ENCODE measurements at regions not wholly inside any gene's neighbourhood (a gene's known extent, or its start where the extent isn't known, plus 50 kb on each side); places are given as distances from the start of the nearest gene placed in this dataset.

DNA sequence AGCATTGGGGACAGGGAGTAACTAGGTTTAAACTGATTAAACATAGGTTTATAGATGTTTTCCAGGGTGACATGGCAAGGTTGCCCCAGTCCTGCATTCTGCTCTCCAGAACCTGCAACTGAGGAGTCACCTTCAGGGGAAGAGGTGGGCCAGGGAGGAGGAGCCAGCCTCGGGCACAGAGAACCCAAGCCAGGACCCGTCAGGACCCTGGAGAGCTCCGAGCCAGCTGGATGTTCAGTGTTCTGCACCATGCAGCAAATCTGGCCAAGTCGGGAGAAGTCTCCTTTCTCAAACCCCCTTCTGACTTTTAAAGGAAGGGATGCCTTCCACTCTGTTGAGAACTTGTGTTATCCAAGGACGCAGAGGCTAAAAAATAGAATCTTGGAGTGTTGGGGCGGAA, 62.1 kb upstream of the SLC6A11 start:
- no peak for TF ChIP-seq EZH2 (IDR thresholded peaks at IDR 0.05; ENCODE audit: borderline replicate concordance, low read depth, low read length, severe bottlenecking)
- TF ChIP-seq, protein P1, sequence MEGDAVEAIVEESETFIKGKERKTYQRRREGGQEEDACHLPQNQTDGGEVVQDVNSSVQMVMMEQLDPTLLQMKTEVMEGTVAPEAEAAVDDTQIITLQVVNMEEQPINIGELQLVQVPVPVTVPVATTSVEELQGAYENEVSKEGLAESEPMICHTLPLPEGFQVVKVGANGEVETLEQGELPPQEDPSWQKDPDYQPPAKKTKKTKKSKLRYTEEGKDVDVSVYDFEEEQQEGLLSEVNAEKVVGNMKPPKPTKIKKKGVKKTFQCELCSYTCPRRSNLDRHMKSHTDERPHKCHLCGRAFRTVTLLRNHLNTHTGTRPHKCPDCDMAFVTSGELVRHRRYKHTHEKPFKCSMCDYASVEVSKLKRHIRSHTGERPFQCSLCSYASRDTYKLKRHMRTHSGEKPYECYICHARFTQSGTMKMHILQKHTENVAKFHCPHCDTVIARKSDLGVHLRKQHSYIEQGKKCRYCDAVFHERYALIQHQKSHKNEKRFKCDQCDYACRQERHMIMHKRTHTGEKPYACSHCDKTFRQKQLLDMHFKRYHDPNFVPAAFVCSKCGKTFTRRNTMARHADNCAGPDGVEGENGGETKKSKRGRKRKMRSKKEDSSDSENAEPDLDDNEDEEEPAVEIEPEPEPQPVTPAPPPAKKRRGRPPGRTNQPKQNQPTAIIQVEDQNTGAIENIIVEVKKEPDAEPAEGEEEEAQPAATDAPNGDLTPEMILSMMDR (IDR thresholded peaks at IDR 0.05; ENCODE audit: borderline replicate concordance, extremely low read depth, low read length, poor library complexity, severe bottlenecking) = no peak
